Mammary epithelial cell (primary cell): ENCODE measurements at regions not wholly inside any gene's neighbourhood (a gene's known extent, or its start where the extent isn't known, plus 50 kb on each side); places are given as distances from the start of the nearest gene placed in this dataset.

Experiments
- CTCF ChIP-seq, 2 donors: IDR thresholded peaks in 1 of 2; conservative IDR thresholded peaks in 1 of 2; 2 replicates each; pipeline ENCODE4 v1.5.1; 2011 to 2012; ENCODE audit warnings: inconsistent platforms in 2 of 2, low read length in 2 of 2, mild to moderate bottlenecking in 2 of 2, control low read depth in 1 of 2, low read depth in 1 of 2; ENCODE audit not compliant: insufficient read depth in 1 of 2; ENCODE audit errors: extremely low read depth in 1 of 2
- EZH2 ChIP-seq: IDR thresholded peaks from 2 replicates; pipeline ENCODE4 v1.6.1; 2012; ENCODE audit warnings: low read length, inconsistent platforms, borderline replicate concordance

DNA sequence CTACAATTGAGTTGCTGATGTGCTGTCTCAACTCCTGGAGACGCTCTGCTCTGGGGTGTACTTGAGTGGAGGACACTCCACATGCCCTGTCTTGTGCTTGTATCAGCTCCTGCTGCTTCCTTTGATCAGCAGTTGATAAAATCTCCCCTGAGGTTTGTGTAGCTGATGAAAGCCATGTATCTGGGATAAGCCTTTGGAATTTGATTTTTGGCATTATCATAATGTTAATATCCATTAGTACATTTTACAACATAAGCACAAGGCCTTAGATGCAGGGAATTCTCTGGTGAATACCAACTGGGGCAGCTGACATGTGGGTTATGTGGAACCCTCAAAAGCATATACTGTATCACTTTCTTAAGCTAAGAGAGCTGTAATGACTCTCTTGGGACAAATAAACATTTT is 222.7 kb upstream of the ITGA4 start:
- no peak for TF ChIP-seq CTCF (conservative IDR thresholded peaks at IDR 0.05 in 1 of 2, IDR thresholded peaks at IDR 0.05 in 1 of 2; ENCODE audit: extremely low read depth in 1 of 2, insufficient read depth in 1 of 2, low read depth in 1 of 2, low read length in 2 of 2)
- no peak for TF ChIP-seq EZH2
